IMR-90 (cell line): ENCODE measurements at regions not wholly inside any gene's neighbourhood (a gene's known extent, or its start where the extent isn't known, plus 50 kb on each side); places are given as distances from the start of the nearest gene placed in this dataset.

Experiments used
- ATAC-seq: fragments of 200-7000 bp; cut with Tn5 transposase; 2 replicates; pipeline ENCODE4 v1.9.1; 2020; ENCODE audit warnings: low read depth, mild to moderate bottlenecking, moderate library complexity
- BruUV-seq: library from RNA; stranded (reverse); fragments of 400-500 nt; replicated peaks from 2 replicates; lab custom pipeline; 2021; lab: Mats Ljungman, UMichigan
- CTCF ChIA-PET: fragments of 300-600 bp; formaldehyde crosslinking; extraction: SDS; loops from one replicate; lab custom pipeline; 2021; ENCODE audit warnings: antibody characterized with exemption; lab: Yijun Ruan, JAX
- POLR2A ChIA-PET: fragments of 300-600 bp; sonication (Branson Sonifier 250); formaldehyde crosslinking; loops from one replicate; lab custom pipeline; 2022; ENCODE audit warnings: antibody characterized with exemption; ENCODE audit not compliant: unreplicated experiment; lab: Charles Lee
- DNase-seq: peaks from one replicate; pipeline ENCODE4 v3.0.0; 2013
- H2AFZ ChIP-seq: replicated peaks from 2 replicates; pipeline ENCODE3; 2013; ENCODE audit warnings: low read length, mild to moderate bottlenecking; ENCODE audit not compliant: poor library complexity
- H2AK5ac ChIP-seq: 2 replicates; pipeline ENCODE4 v1.6.1; 2013; ENCODE audit warnings: low read depth, low read length, inconsistent platforms
- H2AK9ac ChIP-seq: replicated peaks from 2 replicates; pipeline ENCODE3; 2013; ENCODE audit warnings: mild to moderate bottlenecking, low read depth, low read length, moderate library complexity; ENCODE audit not compliant: poor library complexity
- H2BK120ac ChIP-seq: 2 replicates; pipeline ENCODE4 v1.6.1; 2013; ENCODE audit warnings: low read depth, low read length, inconsistent platforms
- H2BK15ac ChIP-seq: 3 replicates; pipeline ENCODE4 v1.6.1; 2013; ENCODE audit warnings: low read depth, low read length, inconsistent platforms
- H2BK20ac ChIP-seq: 2 replicates; pipeline ENCODE4 v1.6.1; 2013; ENCODE audit warnings: low read depth, mild to moderate bottlenecking, inconsistent platforms, low read length, moderate library complexity
- H2BK5ac ChIP-seq: 2 replicates; pipeline ENCODE4 v1.6.1; 2013; ENCODE audit warnings: mild to moderate bottlenecking, low read depth, low read length, inconsistent platforms; ENCODE audit not compliant: poor library complexity, severe bottlenecking
- H3K14ac ChIP-seq: replicated peaks from 2 replicates; pipeline ENCODE4 v1.6.1; 2013; ENCODE audit warnings: low read depth, low read length, inconsistent platforms
- H3K18ac ChIP-seq: 2 replicates; pipeline ENCODE4 v1.6.1; 2013; ENCODE audit warnings: low read depth, low read length, control low read depth
- H3K23ac ChIP-seq: 2 replicates; pipeline ENCODE4 v1.6.1; 2013; ENCODE audit warnings: low read depth, low read length, inconsistent platforms
- H3K27ac ChIP-seq: 2 replicates; pipeline ENCODE4 v1.5.1; 2013; ENCODE audit warnings: mild to moderate bottlenecking, control low read depth, low read length; ENCODE audit not compliant: insufficient read depth
- H3K27me3 ChIP-seq: 2 replicates; pipeline ENCODE4 v1.6.1; 2013; ENCODE audit warnings: low read length; ENCODE audit not compliant: control insufficient read depth, insufficient read depth
- H3K36me3 ChIP-seq: 2 replicates; pipeline ENCODE4 v1.6.1; 2013; ENCODE audit warnings: low read length, mixed read lengths; ENCODE audit not compliant: control insufficient read depth, insufficient read depth
- H3K4ac ChIP-seq: 2 replicates; pipeline ENCODE4 v1.6.1; 2013; ENCODE audit warnings: low read depth, low read length, inconsistent platforms
- H3K4me1 ChIP-seq: 2 replicates; pipeline ENCODE4 v1.6.1; 2013; ENCODE audit warnings: low read length, mixed read lengths; ENCODE audit not compliant: control insufficient read depth, insufficient read depth
- H3K4me2 ChIP-seq: 2 replicates; pipeline ENCODE4 v1.6.1; 2013; ENCODE audit warnings: low read depth, mild to moderate bottlenecking, control low read depth, low read length, moderate library complexity
- H3K4me3 ChIP-seq: 2 replicates; pipeline ENCODE4 v1.5.1; 2013; ENCODE audit warnings: low read depth, mild to moderate bottlenecking, control low read depth, low read length, moderate library complexity; ENCODE audit not compliant: insufficient read depth
- H3K56ac ChIP-seq: 2 replicates; pipeline ENCODE4 v1.6.1; 2013; ENCODE audit warnings: low read length, inconsistent platforms; ENCODE audit not compliant: insufficient read depth; ENCODE audit errors: extremely low read depth
- H3K79me1 ChIP-seq, 2 experiments: 2 replicates each; pipeline ENCODE4 v1.6.1; 2013; ENCODE audit warnings: low read length in 2 of 2, inconsistent platforms in 1 of 2, low read depth in 1 of 2
- H3K9ac ChIP-seq: 2 replicates; pipeline ENCODE4 v1.6.1; 2013; ENCODE audit warnings: low read depth, low read length, control low read depth
- H3K9me1 ChIP-seq: 2 replicates; pipeline ENCODE4 v1.6.1; 2013; ENCODE audit warnings: low read length, inconsistent platforms; ENCODE audit not compliant: insufficient read depth
- H3K9me3 ChIP-seq: 2 replicates; pipeline ENCODE4 v1.6.1; 2013; ENCODE audit warnings: low read length; ENCODE audit not compliant: control insufficient read depth, insufficient read depth
- H4K20me1 ChIP-seq: 2 replicates; pipeline ENCODE4 v1.6.1; 2013; ENCODE audit warnings: low read length, inconsistent platforms; ENCODE audit not compliant: insufficient read depth
- H4K5ac ChIP-seq: 2 replicates; pipeline ENCODE4 v1.6.1; 2013; ENCODE audit warnings: mild to moderate bottlenecking, low read depth, low read length, control low read depth
- H4K8ac ChIP-seq, 2 experiments: 2 replicates each; pipeline ENCODE4 v1.6.1; 2013; ENCODE audit warnings: low read depth in 2 of 2, low read length in 2 of 2, control low read depth in 1 of 2, inconsistent platforms in 1 of 2
- H4K91ac ChIP-seq: 2 replicates; pipeline ENCODE4 v1.6.1; 2013; ENCODE audit warnings: low read depth, low read length, inconsistent platforms; ENCODE audit not compliant: insufficient read depth
- POLR2A ChIP-seq: IDR thresholded peaks from 2 replicates; pipeline ENCODE4 v1.6.1; 2012; ENCODE audit warnings: mild to moderate bottlenecking, low read depth, low read length
- WGBS, 2 experiments: methylation state at CpG; one replicate each; pipeline versions ENCODE4 v1.1.5 to v1.1.7; 2013; ENCODE audit warnings: missing lambda C conversion rate in 2 of 2; ENCODE audit not compliant: insufficient read length in 1 of 2; ENCODE audit errors: extremely low coverage in 2 of 2; 5-methylcytosine and 5-hydroxymethylcytosine counted together
- dilution Hi-C: fragments of 300-500 bp; cut with HindIII; formaldehyde crosslinking; loops from one replicate; pipeline ENCODE4 v1.14.3; 2018; ENCODE audit warnings: low sequenced_read_pairs; ENCODE audit not compliant: unreplicated experiment
- in situ Hi-C: fragments of 300-500 bp; cut with MboI; formaldehyde crosslinking; loops from 3 replicates; pipeline ENCODE4 v1.14.3; 2019; ENCODE audit warnings: low sequenced_read_pairs, inconsistent platforms, mixed read lengths
- intact Hi-C: fragments of 100-400 bp; cut with micrococcal nuclease; formaldehyde crosslinking; loops from 2 replicates; pipeline ENCODE4 v1.10.0; 2022

GRCh38 chr9:119453980-119454379 is 84.7 kb upstream of the BRINP1 start:
- BruUV-seq = no TSS peak
- H2BK20ac ChIP-seq = no peak overlapping the region
- no peak overlapping the region for H3K27ac ChIP-seq
- no peak overlapping the region for H3K4me3 ChIP-seq
- H3K4me2 ChIP-seq = no peak overlapping the region
- no peaks in the 10 kb centered on the region for H3K9me1 ChIP-seq
- H2BK120ac ChIP-seq = no peak overlapping the region
- no peaks in the 10 kb centered on the region for H3K4me1 ChIP-seq
- intact Hi-C loops (no loop called here), dilution Hi-C loops (no loop called here), in situ Hi-C loops (no loop called here)
- no peak overlapping the region for H3K56ac ChIP-seq
- H4K5ac ChIP-seq = no peak overlapping the region
- H3K27me3 ChIP-seq = no peaks in the 10 kb centered on the region
- no peak overlapping the region for H2AK9ac ChIP-seq
- H4K91ac ChIP-seq = no peak overlapping the region
- H2BK5ac ChIP-seq = no peak overlapping the region
- H4K8ac ChIP-seq = no peak overlapping the region
- no peak overlapping the region for H3K23ac ChIP-seq
- WGBS, 2 experiments = no CpG with 5 or more reads among the region's 1 CpG
- no peak overlapping the region for H3K18ac ChIP-seq
- H3K9ac ChIP-seq = no peak overlapping the region
- peaks cover 2% of the 10 kb centered on the region for H3K9me3 ChIP-seq
- no peak overlapping the region for H2BK15ac ChIP-seq
- H2AK5ac ChIP-seq = no peak overlapping the region
- ATAC-seq (no peak), DNase-seq (no peak)
- H3K4ac ChIP-seq = no peak overlapping the region
- CTCF ChIA-PET = no interaction called here
- no peak for TF ChIP-seq POLR2A
- H3K79me1 ChIP-seq = no peaks in the 10 kb centered on the region
- H3K36me3 ChIP-seq = no peaks in the 10 kb centered on the region
- no peak overlapping the region for H2AFZ ChIP-seq
- no peak overlapping the region for H3K14ac ChIP-seq
- POLR2A ChIA-PET = no interaction called here
- H4K20me1 ChIP-seq = no peaks in the 10 kb centered on the region
